AG10803 (cell line): ENCODE measurements at regions not wholly inside any gene's neighbourhood (a gene's known extent, or its start where the extent isn't known, plus 50 kb on each side); places are given as distances from the start of the nearest gene placed in this dataset.

Source experiments
- DNase-seq: peaks from one replicate; pipeline ENCODE4 v3.0.0; 2010; ENCODE audit warnings: low read depth
- H3K4me3 ChIP-seq: 2 replicates; pipeline ENCODE4 v1.5.1; 2011; ENCODE audit warnings: mild to moderate bottlenecking, low read length, control low read depth
- TF ChIP-seq, protein P1 (sequence below): conservative IDR thresholded peaks from 2 replicates; pipeline ENCODE4 v1.5.1; 2011; ENCODE audit warnings: mild to moderate bottlenecking, low read length, control low read depth, inconsistent platforms

DNA sequence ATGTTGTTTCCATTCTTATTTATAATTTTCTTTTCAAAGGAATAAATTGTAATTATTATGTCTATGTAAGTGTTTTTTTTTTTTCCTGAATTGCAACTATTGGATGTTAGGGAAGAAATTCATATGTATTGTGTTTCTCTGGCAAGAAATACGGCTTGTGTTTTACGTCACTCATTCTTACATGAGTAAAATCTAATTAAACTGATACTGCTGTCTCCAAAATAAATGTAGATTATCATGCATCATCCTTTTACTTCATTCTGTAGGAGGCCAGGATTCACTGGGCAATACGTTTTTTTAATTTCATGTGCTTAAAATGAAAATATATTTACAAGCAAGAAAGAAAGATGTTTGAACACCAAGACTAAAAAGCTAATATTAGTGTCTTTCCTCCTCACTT is 590.8 kb downstream of the OTOL1 start:
- H3K4me3 ChIP-seq = no peak overlapping the region
- no peak for DNase-seq
- TF ChIP-seq, protein P1, sequence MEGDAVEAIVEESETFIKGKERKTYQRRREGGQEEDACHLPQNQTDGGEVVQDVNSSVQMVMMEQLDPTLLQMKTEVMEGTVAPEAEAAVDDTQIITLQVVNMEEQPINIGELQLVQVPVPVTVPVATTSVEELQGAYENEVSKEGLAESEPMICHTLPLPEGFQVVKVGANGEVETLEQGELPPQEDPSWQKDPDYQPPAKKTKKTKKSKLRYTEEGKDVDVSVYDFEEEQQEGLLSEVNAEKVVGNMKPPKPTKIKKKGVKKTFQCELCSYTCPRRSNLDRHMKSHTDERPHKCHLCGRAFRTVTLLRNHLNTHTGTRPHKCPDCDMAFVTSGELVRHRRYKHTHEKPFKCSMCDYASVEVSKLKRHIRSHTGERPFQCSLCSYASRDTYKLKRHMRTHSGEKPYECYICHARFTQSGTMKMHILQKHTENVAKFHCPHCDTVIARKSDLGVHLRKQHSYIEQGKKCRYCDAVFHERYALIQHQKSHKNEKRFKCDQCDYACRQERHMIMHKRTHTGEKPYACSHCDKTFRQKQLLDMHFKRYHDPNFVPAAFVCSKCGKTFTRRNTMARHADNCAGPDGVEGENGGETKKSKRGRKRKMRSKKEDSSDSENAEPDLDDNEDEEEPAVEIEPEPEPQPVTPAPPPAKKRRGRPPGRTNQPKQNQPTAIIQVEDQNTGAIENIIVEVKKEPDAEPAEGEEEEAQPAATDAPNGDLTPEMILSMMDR = no peak

DNA sequence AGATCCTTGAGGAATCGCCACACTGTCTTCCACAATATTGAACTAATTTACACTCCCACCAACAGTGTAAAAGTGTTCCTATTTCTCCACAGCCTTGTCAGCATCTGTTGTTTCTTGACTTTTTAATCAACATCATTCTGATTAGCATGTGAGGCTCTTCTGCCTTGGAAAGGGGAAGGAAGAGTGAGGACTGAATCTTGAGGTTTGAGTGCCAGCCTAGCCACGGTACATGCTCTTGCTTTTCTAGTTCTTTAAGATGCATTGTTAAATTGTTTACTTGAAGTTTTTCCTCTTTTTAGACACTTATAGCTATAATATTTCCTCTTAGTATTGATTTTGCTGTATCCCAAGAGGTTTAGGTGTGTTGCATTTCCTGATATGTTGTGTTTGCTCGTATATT is 596.1 kb downstream of the OTOL1 start:
- H3K4me3 ChIP-seq = no peak overlapping the region
- no peak for DNase-seq
- TF ChIP-seq, protein P1 = no peak

DNA sequence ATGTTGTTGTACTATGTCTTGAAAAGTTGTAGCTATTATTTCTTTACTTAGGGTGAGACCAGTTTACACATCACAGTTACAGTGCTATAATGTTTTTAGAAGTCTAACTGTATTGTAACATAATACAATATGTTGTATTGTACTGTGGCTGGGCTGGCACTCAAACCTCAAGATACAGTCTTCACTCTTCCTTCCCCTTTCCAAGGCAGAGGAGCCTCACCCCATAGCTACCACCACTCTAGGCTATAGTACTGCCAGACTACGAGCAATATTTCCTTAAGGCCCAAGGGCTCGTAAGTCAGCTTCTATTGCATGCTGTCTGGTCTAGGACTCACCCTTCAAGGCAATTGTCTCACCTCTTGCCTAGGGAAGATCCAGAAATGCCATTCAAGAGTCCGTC is 597.7 kb downstream of the OTOL1 start:
- no peak for DNase-seq
- TF ChIP-seq, protein P1 = no peak
- H3K4me3 ChIP-seq = no peak overlapping the region

DNA sequence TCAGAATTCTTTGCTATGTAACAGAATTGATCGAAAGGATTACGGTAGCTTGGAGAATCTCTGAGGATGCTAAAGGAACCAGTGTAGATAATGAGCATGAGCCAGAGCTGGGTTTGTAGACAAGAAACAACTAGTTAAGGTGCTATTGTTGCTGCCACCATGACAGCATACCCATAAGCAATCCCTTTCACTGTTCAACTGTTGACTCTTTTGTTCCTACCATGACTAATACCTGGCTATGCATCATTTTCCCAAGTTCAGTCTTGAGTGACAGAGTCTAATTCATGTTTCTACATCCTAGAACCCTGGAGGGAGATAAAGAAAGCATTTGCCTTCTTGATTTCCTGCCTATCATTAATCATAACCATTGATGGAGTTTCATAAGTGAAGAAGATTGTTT is 600.3 kb downstream of the OTOL1 start:
- DNase-seq = no peak
- TF ChIP-seq, protein P1 = no peak
- H3K4me3 ChIP-seq = no peak overlapping the region

DNA sequence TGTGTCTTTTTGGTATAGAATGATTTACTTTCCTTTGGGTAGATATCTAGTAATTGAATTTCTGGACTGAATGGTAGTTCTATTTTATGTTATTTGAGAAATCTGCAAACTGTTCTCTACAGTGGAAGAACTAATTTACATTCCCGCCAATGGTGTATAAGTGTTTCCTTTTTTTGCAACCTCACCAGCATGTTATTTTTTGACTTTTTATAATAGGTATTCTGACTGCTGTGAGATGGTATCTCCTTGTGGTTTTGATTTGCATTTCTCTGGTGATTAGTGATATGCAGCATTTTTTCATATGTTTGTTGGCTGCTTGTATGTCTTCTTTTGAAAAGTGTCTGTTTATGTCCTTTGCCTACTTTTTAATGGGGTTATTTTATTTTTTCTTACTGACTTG is 607.2 kb downstream of the OTOL1 start:
- TF ChIP-seq, protein P1 = no peak
- DNase-seq = no peak
- no peak overlapping the region for H3K4me3 ChIP-seq

DNA sequence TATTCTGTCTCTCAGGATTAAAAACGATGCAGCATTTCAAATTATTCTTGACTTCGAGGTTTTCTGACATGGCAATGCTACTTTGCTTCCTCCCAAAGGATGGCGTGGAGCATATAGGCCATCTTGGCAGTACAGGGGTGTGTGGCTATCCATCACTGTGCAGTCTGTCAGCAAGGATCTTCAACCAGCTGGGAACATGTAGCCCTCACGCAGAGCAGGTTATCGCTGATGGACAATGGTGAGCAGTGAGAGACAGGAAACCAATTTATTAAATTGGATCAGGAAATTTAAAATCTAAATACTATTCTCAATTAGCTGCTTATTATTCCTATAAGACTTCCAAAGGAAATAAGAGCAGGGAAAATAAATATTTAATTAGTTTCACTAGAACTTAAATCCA is 615.3 kb downstream of the OTOL1 start:
- TF ChIP-seq, protein P1 = no peak
- H3K4me3 ChIP-seq = no peak overlapping the region
- DNase-seq = no peak

DNA sequence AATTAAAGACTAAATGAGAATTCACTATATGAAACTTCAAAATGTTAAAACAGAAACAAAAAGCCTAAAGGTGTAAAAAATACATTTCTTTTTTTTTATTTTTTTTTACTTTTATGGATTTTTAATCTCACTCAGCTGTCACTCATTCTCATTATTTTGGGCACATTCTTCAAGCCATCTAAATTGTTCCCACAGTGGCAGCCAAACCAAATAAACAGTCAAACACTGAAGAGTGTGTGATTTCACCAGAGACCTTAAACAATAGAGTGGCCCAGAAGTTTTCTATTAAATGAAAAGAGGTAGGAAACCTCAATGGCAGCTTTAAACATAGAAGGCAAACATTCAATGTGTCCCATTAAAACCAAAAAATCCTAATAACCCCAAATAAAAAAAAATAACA is 616.1 kb downstream of the OTOL1 start:
- TF ChIP-seq, protein P1 = no peak
- DNase-seq = no peak
- H3K4me3 ChIP-seq = no peak overlapping the region
